NCI-H2081 (cell line): ENCODE measurements at regions not wholly inside any gene's neighbourhood (a gene's known extent, or its start where the extent isn't known, plus 50 kb on each side); places are given as distances from the start of the nearest gene placed in this dataset.
A peak's percentile ranks its signal among the peaks of the same experiment; 100 is the strongest.

Experiments used
- DNase-seq, 2 experiments: peaks; one replicate each; lab custom pipeline; 2025; lab: John Stamatoyannopoulos, UW

DNA sequence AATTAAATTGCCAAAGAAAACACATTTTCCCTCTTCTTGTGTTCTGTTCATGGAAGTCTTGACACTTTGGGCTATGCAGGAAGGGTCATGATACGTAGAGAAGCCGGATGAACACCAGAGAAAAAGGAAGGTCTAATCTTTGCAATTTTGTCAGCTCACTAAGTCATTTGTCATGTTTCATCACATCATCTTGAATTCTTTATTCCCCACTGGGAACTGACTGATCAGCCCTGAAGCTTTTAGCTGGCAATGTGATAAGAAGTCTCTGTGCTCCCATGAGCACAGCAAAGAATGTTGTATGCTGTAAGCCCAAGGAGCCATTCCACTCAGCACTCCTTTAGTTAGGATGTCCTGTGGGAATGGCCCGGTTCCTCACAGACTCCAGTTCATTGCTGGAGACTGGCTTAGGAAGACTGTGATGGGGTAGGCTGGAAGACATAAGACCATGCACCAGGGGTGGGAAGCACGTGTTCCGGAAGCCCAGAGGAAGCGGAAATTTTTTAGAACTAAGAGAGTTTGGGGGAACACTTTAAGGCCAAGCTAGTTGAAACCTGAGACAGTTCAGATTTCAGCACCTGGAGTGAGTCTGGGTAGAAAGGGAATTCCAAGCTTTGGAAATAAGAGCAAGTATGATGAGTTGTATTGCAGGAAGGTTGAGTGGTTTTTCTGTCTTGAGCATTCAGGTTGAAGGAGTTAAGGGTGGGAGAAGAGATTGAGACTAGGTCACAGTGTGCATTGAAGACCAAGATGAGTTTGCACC, 306.7 kb upstream of the MTNR1B start:
- no peak for DNase-seq

DNA sequence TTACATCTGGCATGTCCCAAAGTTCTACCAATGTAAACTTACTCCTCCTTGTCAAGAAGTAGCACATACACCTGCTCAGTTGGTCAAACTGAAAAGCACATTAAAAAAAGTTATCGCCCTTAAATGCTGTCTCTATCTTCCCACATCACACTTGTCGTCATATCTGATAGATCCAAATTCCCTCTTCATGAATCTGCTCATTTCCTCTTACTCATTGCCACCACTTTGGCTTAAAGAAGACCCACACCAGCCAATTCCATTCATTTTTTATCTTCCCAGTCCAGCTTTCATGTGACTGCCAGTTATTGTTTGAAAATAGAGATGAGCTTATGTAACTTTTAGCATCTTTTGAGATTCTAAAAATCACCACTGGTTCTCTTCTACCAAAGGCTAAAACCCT, 305.9 kb upstream of the MTNR1B start:
- no peak for DNase-seq

DNA sequence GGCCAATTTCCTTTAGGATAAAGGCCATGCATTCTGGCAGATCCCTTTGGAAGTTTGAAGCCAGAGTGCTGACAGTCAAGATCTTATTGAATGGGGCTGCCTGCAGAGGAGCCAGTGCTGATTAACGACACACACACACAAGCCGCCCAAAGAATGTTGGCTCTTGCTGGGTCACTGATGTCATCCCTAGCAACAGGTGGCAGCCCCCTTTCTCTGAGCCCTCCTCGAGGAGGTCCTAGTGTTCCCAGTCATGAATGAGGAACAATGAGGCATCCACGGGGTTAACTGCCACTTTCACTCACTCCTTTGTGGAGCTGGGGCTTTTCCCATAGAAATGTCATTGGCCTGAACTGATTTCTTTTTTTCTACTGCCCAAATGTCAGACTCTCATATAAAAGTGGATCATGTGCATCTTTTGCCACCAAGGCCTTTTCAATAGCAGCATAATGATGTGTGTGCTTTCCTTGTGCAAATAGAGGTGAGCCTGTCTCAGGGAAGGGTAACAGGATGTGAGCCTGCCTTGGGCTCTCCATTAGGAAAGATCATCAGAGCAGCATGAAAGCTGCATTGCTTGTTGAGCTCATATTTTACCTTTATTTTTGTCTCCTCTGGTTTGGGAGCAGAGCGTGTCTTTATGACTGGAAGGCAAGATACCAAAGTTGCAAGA, 301.8 kb upstream of the MTNR1B start:
- peak; percentile 42 to 78 for DNase-seq

DNA sequence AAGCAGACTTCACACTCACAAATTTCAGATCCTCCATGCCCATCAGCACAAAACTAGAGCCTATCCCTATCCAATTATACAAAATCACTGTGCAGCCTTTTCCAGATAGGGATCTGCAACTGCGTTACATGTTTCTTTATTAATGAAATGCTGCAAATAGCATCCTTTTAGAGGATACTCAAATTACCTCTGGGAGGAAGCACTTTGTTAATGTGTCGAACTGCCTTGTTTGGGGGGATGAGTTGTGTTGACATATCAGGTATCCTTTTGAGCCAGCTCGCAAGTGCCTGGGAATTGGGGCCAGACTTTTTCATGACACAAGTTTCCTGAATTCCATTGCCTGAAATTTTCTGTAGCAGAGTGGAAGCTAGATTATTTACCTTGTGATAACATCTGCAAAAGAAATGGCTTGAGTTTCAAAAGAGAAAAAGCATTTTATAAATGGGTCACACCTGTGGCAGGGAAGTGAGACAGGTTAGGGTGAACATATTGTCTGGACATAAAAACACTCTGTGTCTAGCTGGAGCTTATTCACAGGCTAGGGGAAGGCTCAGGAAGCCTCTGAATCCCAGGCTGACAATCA, 299.1 kb upstream of the MTNR1B start:
- DNase-seq, result peak in 1 of 2 experiments; percentile 24

DNA sequence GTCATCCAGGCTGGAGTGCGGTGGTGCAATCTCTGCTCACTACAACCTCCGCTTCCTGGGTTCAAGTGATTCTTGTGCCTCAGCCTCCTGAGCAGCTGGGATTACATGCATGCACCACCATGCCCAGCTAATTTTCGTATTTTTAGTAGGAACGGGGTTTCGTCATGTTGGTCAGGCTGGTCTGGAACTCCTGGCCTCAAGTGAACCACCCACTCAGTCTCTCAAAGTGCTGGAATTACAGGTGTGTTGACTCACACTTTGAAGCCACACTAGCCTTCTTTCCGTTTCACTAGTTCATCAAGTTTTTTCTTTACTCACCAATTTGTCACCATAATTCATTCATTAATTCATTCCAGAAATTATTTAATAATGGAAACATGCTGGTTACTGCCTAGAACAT, 298.4 kb upstream of the MTNR1B start:
- no peak for DNase-seq

DNA sequence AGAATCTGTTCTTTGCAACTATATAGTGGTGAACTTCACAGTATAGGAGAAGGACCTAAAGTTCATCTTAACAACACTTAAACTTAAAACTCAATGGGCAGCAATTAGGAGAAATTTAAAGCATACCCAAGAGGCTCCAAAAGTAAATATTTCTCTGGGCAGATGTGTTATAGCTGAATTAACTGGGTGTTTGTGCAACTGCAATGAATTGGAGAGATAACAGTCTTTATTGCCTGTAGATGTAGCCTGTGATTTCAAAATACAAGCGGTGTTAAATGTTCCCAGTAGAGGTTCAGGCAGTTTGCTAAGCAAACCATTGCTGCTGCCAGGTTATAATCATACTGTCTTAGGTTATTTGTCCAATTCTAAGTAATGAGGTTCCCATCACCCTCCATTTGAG, 294.1 kb upstream of the MTNR1B start:
- DNase-seq, result peak in 1 of 2 experiments; percentile 64

DNA sequence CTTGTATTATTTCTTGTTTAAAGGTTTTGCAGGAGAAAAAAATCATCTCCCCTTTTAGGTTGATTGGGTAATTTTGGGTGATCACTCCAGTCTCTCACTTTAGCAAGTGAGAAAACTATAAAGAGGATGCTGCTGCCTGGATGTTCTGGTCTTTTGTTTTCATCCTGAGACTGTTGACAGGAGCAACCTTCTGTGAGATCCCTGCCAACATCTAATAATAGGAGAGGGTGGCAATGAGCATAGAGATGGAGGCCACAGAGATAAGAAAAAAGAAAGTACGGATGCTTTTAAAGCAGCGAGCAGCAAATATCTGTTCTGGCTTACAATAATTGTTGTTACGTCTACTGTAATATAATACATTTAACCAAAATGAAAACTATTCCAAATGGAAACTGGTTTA, 293.6 kb upstream of the MTNR1B start:
- DNase-seq, result peak in 1 of 2 experiments; percentile 42

DNA sequence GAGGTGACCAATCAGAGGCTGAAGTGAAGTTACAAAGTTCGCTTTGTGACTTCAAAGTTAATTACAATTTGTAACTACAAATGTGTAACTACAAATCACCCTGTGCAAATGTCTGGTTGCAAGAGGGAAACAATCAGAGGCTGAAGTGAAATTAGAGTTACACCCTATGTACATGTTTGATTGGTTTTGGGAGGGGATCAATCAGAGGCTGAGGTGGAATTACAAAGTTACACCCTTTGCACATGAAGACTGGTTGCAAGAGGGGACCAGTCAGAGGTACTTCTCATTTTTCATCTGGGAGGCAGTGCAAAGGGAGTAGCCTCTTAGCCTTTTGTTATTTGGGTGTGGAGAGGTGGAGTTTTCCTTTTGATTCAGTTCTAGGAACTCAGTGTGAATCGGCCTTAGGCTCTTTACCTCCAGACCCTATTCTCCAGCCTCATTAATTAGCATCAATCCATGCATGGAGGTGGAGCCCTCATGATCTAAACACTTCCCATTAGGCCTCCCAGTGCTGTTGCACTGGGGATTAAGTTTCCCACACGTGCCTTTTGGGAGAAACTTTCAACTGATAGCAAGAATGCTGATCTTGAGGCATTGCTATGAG, 291.3 kb upstream of the MTNR1B start:
- DNase-seq, result no peak

DNA sequence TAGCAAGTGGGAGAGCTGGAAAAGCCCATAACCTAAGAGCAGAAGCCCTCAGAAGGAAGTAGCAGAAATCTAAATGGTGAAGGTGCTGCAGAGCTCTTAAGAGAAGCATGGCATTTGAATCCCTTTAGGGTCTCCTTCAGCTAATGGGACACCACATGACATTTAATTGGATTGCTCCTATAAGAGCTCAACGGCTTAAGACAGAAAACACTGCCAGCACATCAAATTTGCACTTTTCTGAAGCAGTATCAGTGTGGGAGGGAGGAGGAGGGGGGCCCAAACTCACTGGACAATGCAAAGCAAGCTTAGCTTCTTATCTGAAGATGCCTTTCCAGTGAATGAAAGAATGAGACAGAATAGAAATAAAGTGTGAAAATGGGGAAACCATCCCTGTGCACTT, 287.9 kb upstream of the MTNR1B start:
- DNase-seq, result no peak

DNA sequence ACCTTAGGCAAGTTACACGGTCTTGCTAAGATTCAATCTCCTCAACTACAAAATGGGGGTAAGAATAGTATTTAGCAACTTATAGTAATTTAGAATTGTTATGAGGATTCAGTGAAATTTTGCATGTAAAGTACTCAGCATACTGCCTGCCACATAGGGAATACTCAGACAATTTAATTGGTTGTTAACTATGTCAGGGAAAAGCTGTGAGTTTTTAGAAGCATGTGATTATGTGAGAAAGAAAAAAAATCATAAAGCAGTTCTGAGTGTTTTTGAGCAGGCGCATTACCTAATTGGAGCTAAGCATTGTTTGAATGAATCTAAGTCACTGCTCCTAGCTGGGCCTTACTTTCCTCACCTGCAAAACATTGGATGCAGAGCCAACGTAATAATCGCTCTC, 287.3 kb upstream of the MTNR1B start:
- DNase-seq, result no peak

DNA sequence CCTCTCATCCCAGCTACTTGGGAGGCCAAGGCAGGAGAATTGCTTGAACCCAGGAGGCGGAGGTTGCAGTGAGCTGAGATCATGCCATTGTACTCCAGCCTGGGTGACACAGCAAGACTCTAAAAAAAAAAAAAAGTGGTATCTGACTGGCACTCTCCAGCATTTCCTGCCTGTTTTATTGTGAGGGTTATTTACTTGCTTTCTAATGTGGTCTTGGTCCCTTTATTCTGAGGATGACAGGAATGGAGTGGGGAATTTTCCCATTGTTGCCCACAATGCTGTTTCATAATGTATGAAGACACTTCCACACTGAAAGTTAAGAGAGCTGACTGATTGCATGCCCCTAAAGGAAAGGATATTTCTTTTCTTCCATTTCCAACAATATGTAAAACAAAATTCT, 286.5 kb upstream of the MTNR1B start:
- no peak for DNase-seq

DNA sequence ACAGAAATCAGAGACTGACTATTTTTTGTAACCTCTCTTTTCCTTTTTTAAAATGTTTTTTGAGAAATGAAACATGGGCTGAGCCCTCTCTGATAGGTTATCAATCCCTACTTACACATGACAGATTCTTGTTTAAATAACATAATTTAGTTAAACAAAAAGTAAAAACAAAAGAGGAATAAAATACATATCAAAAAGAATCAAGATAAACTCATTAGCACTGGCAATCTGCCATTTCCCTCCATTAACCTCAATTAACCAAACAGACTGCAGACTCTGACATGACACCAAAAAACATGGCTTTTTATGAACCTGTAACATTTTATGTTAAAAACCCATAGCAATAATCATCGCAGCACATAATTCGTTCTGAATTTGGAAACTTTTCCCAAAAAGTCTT, 284.4 kb upstream of the MTNR1B start:
- DNase-seq, result peak in 1 of 2 experiments; percentile 57

DNA sequence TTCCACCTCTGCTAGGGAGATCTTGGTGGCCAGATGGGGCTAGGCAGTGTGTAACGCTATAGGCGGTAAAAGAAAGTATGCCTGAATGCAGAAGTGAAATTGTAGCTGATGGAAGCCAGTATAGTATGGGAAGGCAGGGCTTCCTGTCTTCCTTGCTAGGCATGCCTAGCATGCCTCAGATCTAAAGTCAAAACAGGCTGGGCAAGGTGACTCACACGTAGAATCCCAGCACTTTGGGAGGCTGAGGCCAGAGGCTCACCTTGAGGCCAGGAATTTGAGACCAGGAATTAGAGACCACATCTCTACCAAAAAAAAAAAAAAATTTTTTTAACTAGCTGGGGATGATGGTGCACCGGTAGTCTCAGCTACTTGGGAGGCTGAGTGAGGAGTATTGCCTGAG, 281.7 kb upstream of the MTNR1B start:
- no peak for DNase-seq

DNA sequence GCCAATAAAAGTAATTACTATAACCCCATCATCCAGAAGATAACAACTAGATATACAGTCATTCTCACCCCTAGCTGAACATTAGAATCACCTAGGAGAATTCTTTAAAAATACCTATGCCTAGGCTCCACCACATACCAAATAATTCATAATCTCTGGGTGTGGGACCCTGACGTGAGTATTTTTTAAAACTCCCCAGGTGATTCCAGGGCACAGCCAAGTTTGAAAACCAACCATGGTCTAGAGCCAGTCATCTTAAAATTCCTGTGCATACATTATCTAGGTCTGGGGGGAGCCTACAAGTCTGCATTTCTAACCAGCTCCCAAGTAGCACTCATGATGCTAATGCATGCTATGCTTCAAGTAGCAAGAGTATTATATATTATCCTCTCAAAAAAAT, 281.0 kb upstream of the MTNR1B start:
- no peak for DNase-seq

DNA sequence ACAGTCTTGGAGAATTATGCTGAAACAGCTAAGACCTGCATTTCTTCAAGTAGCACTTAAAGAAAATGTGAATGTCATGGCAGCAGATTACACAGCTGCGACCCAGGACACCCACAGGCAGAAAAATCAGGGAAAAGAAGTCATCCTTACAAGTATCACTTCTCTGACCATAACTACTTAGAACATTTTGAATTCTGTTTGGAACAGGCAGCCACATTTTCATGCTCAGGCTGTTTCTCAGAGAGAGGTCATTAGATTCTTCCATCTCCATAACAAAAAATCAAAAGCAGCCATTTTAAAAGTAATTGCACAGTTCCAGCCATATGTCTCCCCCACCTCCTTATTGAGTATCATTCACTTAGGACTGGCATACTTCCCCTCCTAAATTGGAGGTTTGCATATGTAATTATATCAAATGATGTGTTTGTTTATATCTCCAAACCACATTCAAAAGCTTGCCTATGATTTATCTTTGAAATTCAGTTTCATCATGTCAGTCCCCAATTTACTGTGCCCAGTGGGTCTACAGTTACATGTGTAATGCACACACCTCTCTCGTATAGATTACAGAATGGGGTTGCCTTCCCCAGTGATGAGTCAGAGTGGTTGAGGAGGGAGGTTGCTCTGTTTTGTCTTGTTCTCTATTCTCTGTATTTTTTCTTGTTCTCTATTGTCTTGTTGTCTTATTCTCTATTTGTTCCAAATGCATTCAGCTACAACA, 276.5 kb upstream of the MTNR1B start:
- peak; percentile 36 to 77 for DNase-seq

DNA sequence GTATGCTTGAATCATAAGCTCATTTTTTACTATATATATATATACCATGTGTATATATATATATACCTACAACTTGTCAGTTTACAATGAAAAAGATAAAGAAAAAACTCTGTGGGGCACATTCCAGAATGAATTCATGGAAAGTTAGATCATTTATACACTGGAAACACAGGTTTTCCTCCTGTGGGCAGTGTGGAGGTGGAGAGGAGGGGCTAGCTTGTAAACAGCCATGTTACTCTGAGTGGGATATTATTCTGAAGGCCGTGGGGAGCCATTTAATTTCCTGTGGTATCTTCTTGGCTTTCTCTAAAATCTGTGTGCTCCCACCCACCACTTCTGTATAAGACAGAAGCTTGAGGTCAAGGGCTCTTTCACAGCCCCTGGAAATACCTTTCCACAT, 273.4 kb upstream of the MTNR1B start:
- DNase-seq, result no peak

DNA sequence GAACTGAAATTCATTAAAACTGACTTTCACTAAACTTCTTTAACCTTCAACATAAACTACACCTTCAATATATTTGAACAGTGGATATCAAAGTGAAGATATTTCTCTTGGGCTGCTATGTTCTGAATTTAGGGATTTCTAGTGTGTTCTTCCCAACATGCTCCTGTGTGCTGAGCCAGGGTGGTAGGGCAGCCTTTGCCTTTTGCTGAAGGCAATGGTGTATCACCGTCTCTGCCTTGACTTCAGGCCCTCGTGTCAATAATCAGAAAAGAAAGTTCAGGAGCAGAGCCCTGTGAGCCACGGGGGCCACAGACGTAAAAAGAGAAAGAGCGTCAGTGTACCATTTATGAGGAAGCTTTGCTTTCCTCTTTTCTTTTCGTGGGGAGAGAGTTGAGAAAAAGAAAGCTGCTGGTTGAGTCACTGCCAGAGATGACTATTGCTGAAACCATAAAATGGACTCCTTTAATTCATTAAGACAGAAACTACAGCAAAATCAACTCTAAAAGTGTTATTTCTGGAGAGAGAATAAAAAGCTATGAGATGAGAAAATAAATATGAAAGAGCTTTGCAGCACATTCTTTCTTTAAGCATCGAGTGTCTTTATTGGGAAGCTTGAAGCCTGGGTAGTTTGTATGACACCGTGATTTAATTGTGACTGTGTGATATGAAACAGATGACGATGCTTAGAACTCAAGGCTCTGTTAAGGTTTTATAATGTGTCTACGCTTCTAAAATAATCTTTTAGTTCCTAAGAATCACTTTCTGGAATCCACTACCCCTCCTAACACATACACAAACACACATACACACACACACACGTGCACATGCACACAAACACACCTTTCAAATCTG, 271.8 kb upstream of the MTNR1B start:
- DNase-seq, result no peak

DNA sequence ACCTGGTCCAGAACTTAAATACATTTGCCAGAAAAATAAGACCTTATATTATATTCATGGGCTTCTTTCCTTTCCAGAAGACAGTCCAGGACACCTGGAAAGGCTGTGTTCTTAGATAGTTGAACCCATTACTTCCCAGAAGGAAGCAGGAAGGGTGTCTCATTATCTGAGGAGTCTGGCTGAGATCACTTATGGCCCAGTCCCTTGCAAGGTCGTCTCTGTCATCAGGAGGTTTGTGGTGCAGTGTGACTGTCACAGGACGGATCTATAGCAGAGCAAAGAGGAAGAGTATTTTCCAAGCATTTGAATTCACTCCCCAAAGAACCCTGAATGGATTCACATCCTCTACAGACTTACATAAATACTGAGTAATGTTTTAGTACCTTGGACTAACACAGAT, 270.7 kb upstream of the MTNR1B start:
- no peak for DNase-seq

DNA sequence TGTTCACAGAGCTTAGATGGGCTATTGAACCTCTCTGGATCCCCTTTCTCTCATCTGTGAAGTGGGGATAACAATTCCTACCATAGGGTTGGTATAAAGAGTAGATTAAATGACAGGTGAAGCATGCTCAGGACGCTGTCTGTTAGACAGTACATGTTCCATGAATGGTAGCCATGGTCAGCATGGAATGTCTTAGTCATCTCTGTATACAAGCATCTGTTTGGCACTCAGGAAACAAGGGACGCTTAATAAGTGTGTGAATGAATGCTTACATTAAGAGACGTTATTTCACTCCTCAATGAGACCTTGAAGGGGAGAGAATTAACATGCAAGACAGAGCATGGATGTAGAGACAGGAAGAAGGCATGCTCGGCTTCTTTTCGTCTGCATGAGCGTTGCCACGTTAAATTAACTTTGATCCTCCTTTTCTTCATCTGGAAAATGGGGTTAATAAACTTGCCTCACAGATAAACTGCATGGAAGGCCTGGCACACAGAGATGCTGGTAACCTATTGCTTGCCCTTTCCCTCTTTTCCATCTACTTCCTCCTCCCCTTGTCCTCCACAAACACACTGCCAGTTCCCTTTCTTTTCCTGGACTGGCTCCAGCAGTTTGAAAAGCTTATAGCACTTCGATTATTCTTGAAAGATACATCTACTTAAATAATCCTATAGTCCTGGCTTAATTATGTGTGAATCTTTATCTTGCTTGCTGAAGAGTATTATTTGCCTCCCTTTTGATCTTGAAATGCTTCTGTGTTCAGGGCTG, 267.2 kb upstream of the MTNR1B start:
- no peak for DNase-seq

DNA sequence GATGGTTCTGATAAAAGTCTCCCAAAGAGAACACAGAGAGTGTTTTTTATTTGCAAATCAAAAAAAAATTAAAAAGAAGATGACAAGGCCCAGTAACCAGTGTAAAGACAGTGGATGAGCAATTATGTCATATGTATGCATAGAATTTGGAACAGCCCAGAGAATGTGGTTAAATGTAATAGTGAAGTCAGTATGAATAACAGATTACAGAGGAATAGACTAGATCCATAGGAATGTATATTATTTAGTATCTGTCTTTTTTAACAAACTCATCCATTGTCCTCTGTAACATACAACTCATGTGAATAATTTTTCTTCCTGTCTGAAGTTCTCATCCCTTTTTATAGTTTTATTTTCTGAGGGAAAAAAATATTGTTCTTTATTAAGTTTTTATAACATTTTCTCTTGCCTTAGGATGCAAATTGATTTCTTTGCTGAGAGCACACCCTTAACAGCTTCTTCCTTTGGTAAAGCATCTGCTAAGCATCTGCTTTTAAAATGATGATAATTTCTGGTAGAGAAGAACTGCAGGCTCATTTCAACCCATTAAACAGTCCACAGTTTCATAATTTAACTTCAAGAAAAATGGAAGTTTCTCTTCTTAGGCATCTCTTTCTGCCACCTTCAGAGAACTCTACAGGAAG, 266.5 kb upstream of the MTNR1B start:
- DNase-seq, result no peak
